Activated CD4-positive, alpha-beta T cell treated with anti-CD3 and anti-CD28 coated beads, Interleukin-2, amount 10 ng/mL, durations not matched to agents 24 days and 14 days (primary cell): ENCODE measurements at regions not wholly inside any gene's neighbourhood (a gene's known extent, or its start where the extent isn't known, plus 50 kb on each side); places are given as distances from the start of the nearest gene placed in this dataset.
"Not testable (repeated sequence)": the region's sequence is repeated elsewhere in the genome, so short reads cannot be mapped to it uniquely, and the experiment has no call there.

ENCODE experiments used
- DNase-seq: peaks from one replicate; pipeline ENCODE4 v3.0.0; 2022
- H3K27ac Mint-ChIP-seq: one replicate; pipeline ENCODE4 v1.8.0; 2022; ENCODE audit warnings: mild to moderate bottlenecking, mixed read lengths
- H3K27me3 Mint-ChIP-seq: one replicate; pipeline ENCODE4 v1.8.0; 2022; ENCODE audit warnings: mixed read lengths
- H3K36me3 Mint-ChIP-seq: one replicate; pipeline ENCODE4 v1.8.0; 2022; ENCODE audit warnings: low read depth, mild to moderate bottlenecking, mixed read lengths
- H3K4me1 Mint-ChIP-seq: one replicate; pipeline ENCODE4 v1.8.0; 2021; ENCODE audit warnings: mixed read lengths
- H3K4me3 Mint-ChIP-seq: one replicate; pipeline ENCODE4 v1.8.0; 2022; ENCODE audit warnings: mild to moderate bottlenecking, moderate library complexity, mixed read lengths
- H3K9me3 Mint-ChIP-seq: one replicate; pipeline ENCODE4 v1.8.0; 2021; ENCODE audit warnings: mixed read lengths
- intact Hi-C: fragments of 100-400 bp; cut with micrococcal nuclease; formaldehyde crosslinking; loops from one replicate; pipeline ENCODE4 v1.15.1; 2023

DNA sequence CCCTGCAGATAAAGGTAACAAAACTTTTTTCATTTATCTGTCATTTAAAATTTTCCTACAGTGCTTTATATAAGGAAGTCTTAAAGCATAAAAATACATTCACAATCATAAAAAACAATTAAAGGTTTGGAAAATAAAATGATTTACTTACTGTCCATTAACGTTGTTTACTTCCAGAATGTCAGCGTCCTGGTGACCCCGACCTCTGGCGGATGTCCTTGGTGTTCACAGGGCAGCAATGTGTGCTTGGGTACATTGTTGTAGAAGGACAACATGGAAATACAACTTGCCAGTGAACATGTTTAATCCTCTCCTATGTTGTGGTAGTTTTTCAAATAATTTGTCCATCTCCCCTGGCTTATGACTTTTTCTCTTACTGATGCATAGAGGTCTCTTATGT is 168.8 kb upstream of the NDN start:
- no peak overlapping the region for H3K27ac Mint-ChIP-seq
- no peaks in the 10 kb centered on the region for H3K36me3 Mint-ChIP-seq
- intact Hi-C loops, result no loop called here

GRCh38 chr15:23857028-23857641 is 170.0 kb upstream of the NDN start:
- Mint-ChIP-seq H3K27ac (no peak overlapping the region), H3K4me3 (no peak overlapping the region), H3K27me3 (no peaks in the 10 kb centered on the region), H3K36me3 (no peaks in the 10 kb centered on the region), H3K4me1 (no peaks in the 10 kb centered on the region), H3K9me3 (no peaks in the 10 kb centered on the region)
- intact Hi-C loops, result no loop called here
- no peak for DNase-seq

More for the DNA sequence above, 168.8 kb upstream of the NDN start:
- H3K9me3 Mint-ChIP-seq, result no peaks in the 10 kb centered on the region
- no peaks in the 10 kb centered on the region for H3K4me1 Mint-ChIP-seq
- H3K4me3 Mint-ChIP-seq, result no peak overlapping the region
- no peaks in the 10 kb centered on the region for H3K27me3 Mint-ChIP-seq
- DNase-seq, result no peak

GRCh38 chr15:23859008-23859407 is 171.9 kb upstream of the NDN start:
- no peak overlapping the region for H3K27ac Mint-ChIP-seq
- H3K4me3 Mint-ChIP-seq, result no peak overlapping the region
- H3K4me1 Mint-ChIP-seq, result no peaks in the 10 kb centered on the region
- DNase-seq, result no peak
- intact Hi-C loops, result no loop called here
- H3K9me3 Mint-ChIP-seq, result no peaks in the 10 kb centered on the region
- H3K36me3 Mint-ChIP-seq, result no peaks in the 10 kb centered on the region
- no peaks in the 10 kb centered on the region for H3K27me3 Mint-ChIP-seq

DNA sequence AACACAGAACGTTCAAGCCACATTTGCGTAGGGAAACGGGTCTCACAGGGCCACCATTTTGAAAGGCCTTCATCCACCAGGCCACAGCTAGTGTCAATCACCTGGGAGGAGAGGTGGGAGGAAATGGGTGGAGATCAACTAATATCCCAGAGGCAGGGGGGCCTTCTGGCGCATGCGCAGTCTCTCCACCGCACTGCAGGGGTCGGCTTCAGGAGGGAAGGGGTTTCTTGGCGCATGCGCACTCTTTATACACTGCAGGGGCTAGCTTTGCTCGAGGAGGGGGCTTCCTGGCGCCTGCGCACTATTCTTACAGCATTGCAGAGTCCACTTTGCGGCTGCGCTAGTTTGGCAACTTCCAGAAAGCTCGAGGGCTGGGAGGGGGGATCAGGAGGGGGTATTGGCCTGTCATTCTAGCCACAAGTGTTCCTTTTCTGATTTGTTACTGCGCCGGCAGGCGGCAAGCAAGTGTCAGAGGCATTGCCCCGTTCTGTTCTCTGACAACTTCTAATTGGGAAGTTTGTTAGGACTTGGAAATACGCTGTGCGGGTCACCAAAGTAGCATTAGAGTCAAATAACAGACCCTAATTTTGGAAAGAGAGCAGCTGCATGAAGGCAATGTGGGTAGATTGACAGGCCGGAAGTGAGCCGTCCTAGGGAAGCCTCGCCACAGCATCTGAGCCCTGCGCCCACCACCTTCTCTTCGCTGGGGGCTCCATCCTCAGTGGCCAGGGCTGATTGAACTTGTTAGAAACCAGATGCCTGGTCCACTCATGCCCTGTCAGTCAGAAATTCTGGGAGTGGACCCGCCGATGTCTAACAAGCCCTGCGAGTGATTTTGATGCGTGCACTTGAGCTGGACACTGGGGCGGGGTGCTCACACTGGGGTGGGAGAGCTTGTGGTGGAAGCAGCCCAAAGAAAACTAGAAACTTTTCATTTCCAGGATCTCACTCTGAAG is 173.5 kb upstream of the NDN start:
- H3K4me1 Mint-ChIP-seq, result no peaks in the 10 kb centered on the region

DNA sequence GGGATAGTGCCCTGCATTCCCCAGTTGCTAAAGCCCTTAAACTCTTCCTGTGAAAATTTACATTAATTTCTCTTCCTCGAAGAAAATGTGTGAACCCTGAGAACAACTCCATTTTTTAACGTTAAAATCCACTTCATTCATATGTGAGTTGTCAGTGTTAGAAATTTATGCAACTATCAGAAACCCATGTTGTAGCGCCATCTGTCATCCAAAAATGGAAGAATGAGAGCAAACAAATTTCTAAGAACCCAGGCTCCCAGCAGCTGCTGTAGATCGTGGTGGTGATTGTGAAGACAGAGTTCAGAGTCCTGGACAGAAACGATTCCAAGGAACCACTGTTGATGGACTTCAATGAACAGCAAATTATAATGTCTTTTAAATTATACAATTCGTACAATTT is 179.7 kb upstream of the NDN start:
- no peak for DNase-seq
- Mint-ChIP-seq H3K4me1 (no peaks in the 10 kb centered on the region), H3K27me3 (peaks cover 2% of the 10 kb centered on the region), H3K36me3 (no peaks in the 10 kb centered on the region), H3K9me3 (no peaks in the 10 kb centered on the region), H3K4me3 (no peak overlapping the region), H3K27ac (no peak overlapping the region)
- intact Hi-C loops, result no loop called here

More for the DNA sequence above, 173.5 kb upstream of the NDN start:
- H3K27me3 Mint-ChIP-seq, result no peaks in the 10 kb centered on the region
- intact Hi-C loops, result no loop called here
- no peaks in the 10 kb centered on the region for H3K9me3 Mint-ChIP-seq
- H3K4me3 Mint-ChIP-seq, result no peak overlapping the region
- no peak overlapping the region for H3K27ac Mint-ChIP-seq
- no peaks in the 10 kb centered on the region for H3K36me3 Mint-ChIP-seq
- DNase-seq, result no peak

GRCh38 chr15:23869396-23869795 is 182.3 kb upstream of the NDN start:
- Mint-ChIP-seq H3K9me3 (no peaks in the 10 kb centered on the region), H3K36me3 (no peaks in the 10 kb centered on the region), H3K4me3 (no peak overlapping the region), H3K27me3 (peaks cover 2% of the 10 kb centered on the region), H3K4me1 (no peaks in the 10 kb centered on the region), H3K27ac (no peak overlapping the region)
- intact Hi-C loops, result no loop called here
- no peak for DNase-seq

GRCh38 chr15:23873613-23874012 is 186.5 kb upstream of the NDN start:
- H3K9me3 Mint-ChIP-seq, H3K4me1 Mint-ChIP-seq, intact Hi-C loops, H3K36me3 Mint-ChIP-seq, H3K27me3 Mint-ChIP-seq, H3K27ac Mint-ChIP-seq, H3K4me3 Mint-ChIP-seq, DNase-seq: not testable (repeated sequence)

- Mint-ChIP-seq H3K36me3 (no peaks in the 10 kb centered on the region), H3K27me3 (no peaks in the 10 kb centered on the region), H3K4me1 (no peaks in the 10 kb centered on the region), H3K27ac (no peak overlapping the region), H3K9me3 (no peaks in the 10 kb centered on the region), H3K4me3 (no peak overlapping the region)
- DNase-seq, result peak; percentile 75
- intact Hi-C loops, result loop anchor here (5.0 kb wide), 1 partner anchor 230 kb away; the partner anchor contains the start of gene MAGEL2
Observed at GRCh38 chr15:23877502-23878412, 190.7 kb upstream of the NDN start.

DNA sequence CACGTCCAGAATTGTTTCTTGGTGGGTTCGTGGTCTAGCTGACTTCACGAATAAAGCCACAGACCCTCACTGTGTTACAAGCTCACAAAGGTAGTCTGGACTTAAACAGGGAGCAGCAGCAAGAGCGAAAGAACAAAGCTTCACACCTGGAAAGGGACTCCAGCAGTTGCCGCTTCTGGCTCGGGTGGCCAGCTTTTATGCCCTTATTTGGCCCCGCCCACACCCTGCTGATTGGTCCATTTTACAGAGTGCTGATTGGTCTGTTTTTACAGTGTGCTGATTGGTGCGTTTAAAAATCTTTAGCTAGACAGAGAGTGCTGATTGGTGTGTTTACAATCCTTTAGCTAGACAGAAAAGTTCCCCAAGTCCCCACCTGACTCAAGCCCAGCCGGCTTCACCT is 194.2 kb upstream of the NDN start:
- Mint-ChIP-seq H3K27me3 (no peaks in the 10 kb centered on the region), H3K9me3 (no peaks in the 10 kb centered on the region), H3K36me3 (no peaks in the 10 kb centered on the region), H3K4me1 (no peaks in the 10 kb centered on the region), H3K4me3 (no peak overlapping the region), H3K27ac (no peak overlapping the region)
- DNase-seq, result no peak
- intact Hi-C loops, result no loop called here

DNA sequence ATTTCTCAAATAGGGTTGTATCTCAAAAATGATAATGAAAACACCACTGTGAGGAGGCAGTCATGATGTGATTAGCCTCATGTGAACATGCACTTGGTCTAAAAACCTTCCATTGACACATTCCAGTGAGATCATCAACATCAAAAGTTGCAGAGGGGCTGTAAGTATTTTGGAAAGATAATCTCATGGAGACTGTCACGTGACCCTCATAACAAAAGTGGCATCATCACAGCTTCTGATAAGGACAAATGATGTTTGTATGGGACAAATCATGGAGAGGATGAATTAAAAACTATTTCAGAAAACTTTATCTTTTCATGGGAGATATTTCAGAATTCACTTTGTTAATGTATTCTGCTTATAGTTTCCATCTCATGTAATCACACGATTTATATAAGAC is 203.1 kb upstream of the NDN start:
- no peaks in the 10 kb centered on the region for H3K27me3 Mint-ChIP-seq
- H3K4me3 Mint-ChIP-seq, result no peak overlapping the region
- intact Hi-C loops, result no loop called here
- H3K36me3 Mint-ChIP-seq, result no peaks in the 10 kb centered on the region
- H3K27ac Mint-ChIP-seq, result no peak overlapping the region
- no peaks in the 10 kb centered on the region for H3K4me1 Mint-ChIP-seq
- peaks cover 10% of the 10 kb centered on the region for H3K9me3 Mint-ChIP-seq
- DNase-seq, result no peak

DNA sequence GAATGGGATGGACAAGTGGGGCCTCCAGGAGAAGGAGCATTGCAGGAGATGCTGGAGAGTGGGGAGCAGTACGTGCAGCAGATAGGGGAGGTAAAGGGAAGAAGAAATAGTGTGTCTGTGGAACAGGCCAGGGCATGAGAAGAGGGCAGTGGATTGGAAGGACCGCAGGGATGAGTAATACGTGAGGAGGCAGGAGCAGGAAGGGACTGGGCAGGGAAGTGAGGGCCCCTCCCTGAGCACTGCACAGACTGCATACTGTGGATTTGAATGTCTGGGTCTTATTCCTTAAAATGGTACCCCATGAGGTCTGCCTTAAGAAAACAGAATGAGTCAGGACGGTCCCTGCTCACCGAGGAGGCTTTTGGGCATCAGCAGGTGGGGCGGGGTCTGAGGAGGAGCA is 210.0 kb upstream of the NDN start:
- no peak overlapping the region for H3K4me3 Mint-ChIP-seq
- intact Hi-C loops, result no loop called here
- peaks cover 13% of the 10 kb centered on the region for H3K9me3 Mint-ChIP-seq
- no peak for DNase-seq
- H3K4me1 Mint-ChIP-seq, result no peaks in the 10 kb centered on the region
- no peak overlapping the region for H3K27ac Mint-ChIP-seq
- no peaks in the 10 kb centered on the region for H3K36me3 Mint-ChIP-seq
- no peaks in the 10 kb centered on the region for H3K27me3 Mint-ChIP-seq

DNA sequence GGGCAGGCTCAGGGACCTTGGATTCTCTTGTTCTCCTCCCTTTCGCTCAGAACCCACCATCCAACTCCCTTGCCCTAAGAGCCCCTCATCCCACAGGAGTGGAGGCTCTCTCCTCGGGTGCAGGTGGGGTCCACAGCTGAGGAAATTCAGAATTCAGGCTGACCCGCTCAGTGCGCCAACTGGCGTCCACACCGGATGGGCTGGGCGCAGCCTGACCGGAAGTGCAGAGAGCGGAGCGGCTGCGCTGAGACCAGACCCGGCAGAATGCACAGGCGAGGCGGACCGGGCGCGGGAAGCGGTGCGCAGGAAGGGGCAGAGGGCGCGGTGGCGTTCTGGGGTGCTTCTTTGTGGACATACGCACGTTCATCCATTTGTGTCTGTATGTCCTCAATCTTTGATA is 210.4 kb upstream of the NDN start:
- H3K4me1 Mint-ChIP-seq, result no peaks in the 10 kb centered on the region
- intact Hi-C loops, result no loop called here
- DNase-seq, result no peak
- H3K27me3 Mint-ChIP-seq, result no peaks in the 10 kb centered on the region
- no peaks in the 10 kb centered on the region for H3K36me3 Mint-ChIP-seq
- no peak overlapping the region for H3K27ac Mint-ChIP-seq
- peaks cover 13% of the 10 kb centered on the region for H3K9me3 Mint-ChIP-seq
- no peak overlapping the region for H3K4me3 Mint-ChIP-seq

- intact Hi-C loops, result no loop called here
- Mint-ChIP-seq H3K27me3 (no peaks in the 10 kb centered on the region), H3K27ac (no peak overlapping the region), H3K9me3 (no peaks in the 10 kb centered on the region), H3K36me3 (no peaks in the 10 kb centered on the region), H3K4me1 (no peaks in the 10 kb centered on the region), H3K4me3 (no peak overlapping the region)
- DNase-seq, result no peak
Observed at GRCh38 chr15:23910030-23910429, 222.9 kb upstream of the NDN start.

GRCh38 chr15:23912191-23912590 is 225.1 kb upstream of the NDN start:
- Mint-ChIP-seq H3K36me3 (no peaks in the 10 kb centered on the region), H3K9me3 (no peaks in the 10 kb centered on the region), H3K4me1 (no peaks in the 10 kb centered on the region), H3K4me3 (no peak overlapping the region), H3K27ac (no peak overlapping the region), H3K27me3 (no peaks in the 10 kb centered on the region)
- intact Hi-C loops, result no loop called here
- no peak for DNase-seq
